Peyer's patch (tissue), 4 donors: ENCODE measurements at regions not wholly inside any gene's neighbourhood (a gene's known extent, or its start where the extent isn't known, plus 50 kb on each side); places are given as distances from the start of the nearest gene placed in this dataset.

Experiments
- CTCF ChIP-seq, 6 experiments: fragments of 450-650 bp in 4 of 6; fragments of 200-600 bp in 2 of 6; sonication (generic) in 1 of 6; IDR thresholded peaks; one replicate each; pipeline ENCODE4 v1.5.1; 2017 to 2019; ENCODE audit warnings: antibody characterized with exemption in 6 of 6, mild to moderate bottlenecking in 3 of 6, moderate library complexity in 1 of 6
- POLR2A ChIP-seq, 2 donors: fragments of 450-650 bp; IDR thresholded peaks; one replicate each; pipeline ENCODE4 v1.5.1; 2017; ENCODE audit warnings: antibody characterized with exemption in 2 of 2, mild to moderate bottlenecking in 2 of 2, moderate library complexity in 2 of 2

- no peak for TF ChIP-seq POLR2A (IDR thresholded peaks at IDR 0.05)
- no peak for TF ChIP-seq CTCF (IDR thresholded peaks at IDR 0.05)
These were observed 348.2 kb upstream of the GOLIM4 start for GRCh38 chr3:168443965-168444364.
